ENCODE measurements at regions not wholly inside any gene's neighbourhood (a gene's known extent, or its start where the extent isn't known, plus 50 kb on each side); places are given as distances from the start of the nearest gene placed in this dataset.

- TF ChIP-seq FOS (IDR thresholded peaks at IDR 0.05; ENCODE audit: low read depth, low read length), result no peak
- TF ChIP-seq USF2 (IDR thresholded peaks at IDR 0.05; ENCODE audit: low read depth, low read length), result no peak
- no peak for TF ChIP-seq POLR2A (IDR thresholded peaks at IDR 0.05; ENCODE audit: low read depth, low read length)
- TF ChIP-seq RCOR1 (IDR thresholded peaks at IDR 0.05; ENCODE audit: insufficient replicate concordance, low read length), result no peak
- no peak for TF ChIP-seq MAFK (IDR thresholded peaks at IDR 0.05; ENCODE audit: low read depth, low read length)
- no peak for TF ChIP-seq MXI1 (IDR thresholded peaks at IDR 0.05; ENCODE audit: borderline replicate concordance, low read depth, low read length)
- no peak for TF ChIP-seq SMC3 (IDR thresholded peaks at IDR 0.05; ENCODE audit: low read depth, low read length)
- TF ChIP-seq RAD21 (IDR thresholded peaks at IDR 0.05; ENCODE audit: low read length), result no peak
- no peak for TF ChIP-seq RFX5 (IDR thresholded peaks at IDR 0.05; ENCODE audit: low read depth, low read length)
- TF ChIP-seq BHLHE40 (IDR thresholded peaks at IDR 0.05; ENCODE audit: low read depth, low read length), result no peak
- no peak for TF ChIP-seq NFE2L2 (IDR thresholded peaks at IDR 0.05; ENCODE audit: low read depth, low read length)
- TF ChIP-seq ELK1 (IDR thresholded peaks at IDR 0.05; ENCODE audit: borderline replicate concordance, low read depth, low read length), result no peak
- no peak for TF ChIP-seq CTCF (conservative IDR thresholded peaks at IDR 0.05; ENCODE audit: low read depth, low read length)
- TF ChIP-seq CEBPB (IDR thresholded peaks at IDR 0.05; ENCODE audit: low read depth, low read length), result no peak
- no peak for TF ChIP-seq MAZ (IDR thresholded peaks at IDR 0.05; ENCODE audit: borderline replicate concordance, low read depth, low read length)
- no peak for TF ChIP-seq CHD1 (IDR thresholded peaks at IDR 0.05; ENCODE audit: low read depth, low read length)
- no TSS peak for BruUV-seq (replicated peaks)
- no peak overlapping the region for H4K91ac ChIP-seq (ENCODE audit: insufficient read depth, low read depth, low read length)
- H3K4me1 ChIP-seq (ENCODE audit: control insufficient read depth, insufficient read depth, low read length), result no peaks in the 10 kb centered on the region
- H3K23ac ChIP-seq (ENCODE audit: low read depth, low read length), result no peak overlapping the region
- H2BK20ac ChIP-seq (ENCODE audit: low read depth, low read length), result no peak overlapping the region
- no peaks in the 10 kb centered on the region for H3K36me3 ChIP-seq (ENCODE audit: control insufficient read depth, insufficient read depth, low read length)
- intact Hi-C loops (cut with micrococcal nuclease), result no loop called here
- no peak overlapping the region for H2AK5ac ChIP-seq (ENCODE audit: low read depth, low read length)
- H4K8ac ChIP-seq (ENCODE audit: low read depth in 2 of 2, low read length in 2 of 2), result no peak overlapping the region
- H4K5ac ChIP-seq (ENCODE audit: low read depth, low read length), result no peak overlapping the region
- H2AFZ ChIP-seq (replicated peaks; ENCODE audit: low read length, poor library complexity), result no peak overlapping the region
- H2BK5ac ChIP-seq (ENCODE audit: low read depth, low read length, poor library complexity, severe bottlenecking), result no peak overlapping the region
- H3K4ac ChIP-seq (ENCODE audit: low read depth, low read length), result no peak overlapping the region
- no peak overlapping the region for H2BK120ac ChIP-seq (ENCODE audit: low read depth, low read length)
- H3K4me2 ChIP-seq (ENCODE audit: low read depth, low read length), result no peak overlapping the region
- in situ Hi-C loops (cut with MboI; ENCODE audit: low sequenced_read_pairs), result no loop called here
- H3K9ac ChIP-seq (ENCODE audit: low read depth, low read length), result no peak overlapping the region
- H3K9me1 ChIP-seq (ENCODE audit: insufficient read depth, low read length), result no peaks in the 10 kb centered on the region
- no peaks in the 10 kb centered on the region for H3K79me1 ChIP-seq (ENCODE audit: low read depth in 1 of 2, low read length in 2 of 2)
- ChIA-PET CTCF (no interaction called here), POLR2A (ENCODE audit: unreplicated experiment) (no interaction called here)
- DNase-seq, result no peak
- H2BK15ac ChIP-seq (ENCODE audit: low read depth, low read length), result no peak overlapping the region
- dilution Hi-C loops (cut with HindIII; ENCODE audit: low sequenced_read_pairs, unreplicated experiment), result no loop called here
- no peaks in the 10 kb centered on the region for H3K27me3 ChIP-seq (ENCODE audit: control insufficient read depth, insufficient read depth, low read length)
- H3K4me3 ChIP-seq (ENCODE audit: insufficient read depth, low read depth, low read length), result no peak overlapping the region
- no peaks in the 10 kb centered on the region for H4K20me1 ChIP-seq (ENCODE audit: insufficient read depth, low read length)
- H3K14ac ChIP-seq (replicated peaks; ENCODE audit: low read depth, low read length), result no peak overlapping the region
- H3K56ac ChIP-seq (ENCODE audit: extremely low read depth, insufficient read depth, low read length), result no peak overlapping the region
- no peak overlapping the region for H2AK9ac ChIP-seq (replicated peaks; ENCODE audit: low read depth, low read length, poor library complexity)
- no peak overlapping the region for H3K18ac ChIP-seq (ENCODE audit: low read depth, low read length)
- no peak for ATAC-seq (ENCODE audit: low read depth)
- no CpG with 5 or more reads among the region's 1 CpG for WGBS, 2 experiments (ENCODE audit: extremely low coverage in 2 of 2, insufficient read length in 1 of 2)
- no peaks in the 10 kb centered on the region for H3K9me3 ChIP-seq (ENCODE audit: control insufficient read depth, insufficient read depth, low read length)
- no peak overlapping the region for H3K27ac ChIP-seq (ENCODE audit: insufficient read depth, low read length)
These were observed 329.4 kb downstream of the TFEC start for GRCh38 chr7:115701141-115701540.
